NCI-H2029 (cell line): ENCODE measurements at regions not wholly inside any gene's neighbourhood (a gene's known extent, or its start where the extent isn't known, plus 50 kb on each side); places are given as distances from the start of the nearest gene placed in this dataset.

Experiments used
- DNase-seq: peaks from one replicate; lab custom pipeline; 2025; lab: John Stamatoyannopoulos, UW

DNA sequence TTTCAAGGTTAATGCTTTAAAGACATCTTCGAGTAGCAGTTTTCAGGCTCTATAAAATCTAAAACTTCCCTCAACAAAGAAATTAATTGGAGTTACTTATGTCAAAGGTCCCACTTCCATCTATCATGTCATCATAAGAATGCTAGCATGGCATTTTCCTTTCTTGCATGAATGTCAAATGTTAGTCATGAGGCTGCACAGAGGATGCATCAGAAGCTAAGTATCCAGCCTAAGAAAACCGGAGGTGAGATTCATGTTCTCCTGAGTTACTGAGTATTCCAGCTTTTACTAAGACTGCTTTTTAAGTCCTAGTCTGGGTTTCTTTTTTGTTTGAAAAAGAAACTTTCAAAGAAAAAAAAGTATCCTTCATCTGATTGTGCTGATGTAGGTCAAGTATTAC is 130.6 kb upstream of the CDH19 start:
- DNase-seq = no peak

DNA sequence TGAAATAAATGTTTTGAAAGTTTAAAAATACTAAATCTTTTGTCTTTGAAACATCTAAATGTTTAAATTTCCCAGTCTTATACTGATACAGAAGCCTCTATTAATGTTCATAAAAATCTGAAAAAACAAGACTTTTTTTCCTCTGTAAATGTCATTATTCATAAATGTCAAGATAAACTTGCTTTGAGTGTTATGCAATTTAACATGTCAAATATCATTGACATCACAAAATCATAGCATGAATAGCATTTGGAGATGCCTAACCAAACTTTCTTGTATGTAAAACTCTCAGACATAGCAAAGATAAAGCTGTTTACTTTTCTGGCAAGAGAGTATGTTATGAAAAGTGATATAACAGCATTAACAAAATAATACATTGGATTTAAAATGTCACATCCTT is 128.0 kb upstream of the CDH19 start:
- DNase-seq = no peak

DNA sequence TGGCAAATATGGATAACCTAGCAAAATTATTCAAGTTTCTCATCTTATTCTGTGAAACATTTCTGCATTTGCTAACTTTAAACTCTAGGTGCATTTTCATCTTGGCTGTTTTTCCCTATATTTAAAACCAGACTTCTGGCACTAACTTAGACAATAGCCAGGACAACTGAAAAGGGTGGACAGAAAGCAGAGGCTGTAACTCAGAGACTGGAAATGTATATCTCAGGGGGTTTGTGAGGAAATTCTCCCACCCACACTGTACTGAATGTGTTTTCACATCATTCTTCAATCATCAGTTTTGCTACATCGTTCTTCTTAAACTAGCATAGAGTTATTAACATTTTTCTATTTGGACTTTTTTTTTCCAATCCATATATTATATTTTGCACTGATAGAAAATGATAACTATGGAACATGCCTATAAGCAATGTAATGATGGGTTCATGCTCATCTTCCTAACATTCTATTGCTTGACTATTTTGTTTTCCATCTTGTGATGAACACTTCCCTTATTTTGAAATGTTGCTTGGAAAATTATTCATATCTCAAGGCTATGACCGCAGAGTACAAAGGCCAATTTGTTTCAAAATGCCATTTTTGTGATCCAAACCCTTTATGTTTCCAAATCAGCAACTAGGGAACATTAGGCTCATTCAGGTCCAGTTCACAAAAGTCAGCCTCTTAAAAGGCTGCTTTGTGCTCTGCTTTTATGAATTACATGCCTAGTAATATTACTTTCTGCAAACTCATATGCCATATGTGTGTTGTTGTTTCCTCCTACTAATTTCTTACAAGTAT is 125.8 kb upstream of the CDH19 start:
- DNase-seq = no peak

DNA sequence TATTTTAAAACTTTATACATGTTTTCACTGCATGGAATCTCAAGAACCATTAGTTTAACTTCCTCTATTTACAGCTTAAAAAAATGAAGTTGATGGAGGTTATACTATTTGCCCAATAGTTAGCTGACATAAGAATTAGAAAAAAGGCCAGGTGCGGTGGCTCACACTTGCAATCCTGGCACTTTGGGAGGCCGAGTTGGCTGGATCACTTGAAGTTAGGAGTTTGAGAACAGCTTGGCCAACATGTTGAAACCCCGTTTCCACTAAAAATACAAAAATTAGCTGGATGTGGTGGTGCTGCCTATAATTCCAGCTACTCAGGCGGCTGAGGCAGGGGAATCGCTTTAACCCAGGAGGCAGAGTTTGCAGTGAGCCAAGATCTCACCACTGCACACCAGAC is 125.1 kb upstream of the CDH19 start:
- DNase-seq = no peak

DNA sequence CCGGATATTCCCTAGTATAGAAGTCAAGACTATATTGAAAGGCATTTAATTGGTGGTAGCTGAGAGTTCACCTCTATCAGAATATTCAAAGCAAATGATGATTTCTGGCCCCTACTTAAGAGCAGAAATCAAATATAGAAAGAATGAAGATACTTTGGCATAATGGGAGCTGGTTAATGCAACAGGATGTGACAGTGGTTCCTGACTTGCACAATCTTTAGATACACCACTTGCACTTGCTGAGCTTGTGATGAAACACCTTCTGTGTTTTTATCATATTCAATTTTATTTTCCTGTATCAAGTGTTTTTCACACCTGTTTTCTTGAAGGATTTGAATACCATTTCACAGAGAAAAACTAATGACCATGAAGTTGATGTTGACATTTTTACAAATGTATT is 124.1 kb upstream of the CDH19 start:
- DNase-seq = no peak

DNA sequence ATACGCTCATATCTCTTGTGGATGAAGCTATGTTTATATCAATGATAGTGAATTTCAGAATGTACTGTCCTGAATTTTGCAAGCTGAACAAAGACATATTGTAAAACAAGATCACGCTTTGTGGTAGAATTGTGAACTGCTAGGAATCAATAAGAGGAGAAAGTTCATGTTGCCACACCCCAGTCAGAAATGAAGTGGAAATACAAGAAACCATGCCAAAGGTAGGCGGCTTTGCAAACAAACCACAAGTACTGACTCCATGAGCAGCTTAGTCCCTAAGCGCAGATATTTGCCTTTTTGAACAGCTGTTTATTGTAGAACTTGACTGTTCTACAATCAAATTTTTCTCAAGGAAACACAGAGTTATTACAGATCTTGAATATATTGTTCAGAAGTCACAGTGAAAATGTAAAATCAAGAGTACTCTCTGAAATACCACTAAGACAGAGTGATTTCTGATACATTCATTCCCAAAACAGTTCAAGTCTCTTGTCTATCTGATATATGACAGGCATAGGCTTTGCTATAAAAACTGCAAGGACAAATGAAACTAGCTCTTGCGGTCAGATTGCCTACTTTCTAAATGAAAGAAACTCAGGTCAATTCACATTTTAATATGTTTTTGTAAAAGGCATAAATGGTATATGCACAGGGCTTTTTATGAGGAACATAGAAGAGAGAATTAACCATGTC is 120.9 kb upstream of the CDH19 start:
- DNase-seq = no peak

DNA sequence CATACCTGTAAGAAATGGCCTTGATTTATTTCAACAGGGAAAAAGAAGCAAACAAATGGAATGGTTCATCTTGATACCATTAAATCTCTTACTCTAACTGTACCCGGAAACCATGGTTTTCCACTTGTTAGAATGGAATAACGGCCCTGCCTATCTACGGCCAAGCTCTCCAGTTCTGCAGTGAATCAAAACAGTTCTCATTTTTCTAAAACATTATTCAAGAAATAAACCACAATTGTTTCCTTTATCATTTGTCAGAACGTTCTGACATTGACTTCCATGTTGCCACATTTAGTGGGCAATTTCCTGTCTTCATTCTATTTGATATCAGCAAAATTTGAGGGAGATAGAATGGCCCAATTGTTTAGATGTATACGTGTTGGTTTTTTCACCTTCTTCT is 118.8 kb upstream of the CDH19 start:
- DNase-seq = no peak

DNA sequence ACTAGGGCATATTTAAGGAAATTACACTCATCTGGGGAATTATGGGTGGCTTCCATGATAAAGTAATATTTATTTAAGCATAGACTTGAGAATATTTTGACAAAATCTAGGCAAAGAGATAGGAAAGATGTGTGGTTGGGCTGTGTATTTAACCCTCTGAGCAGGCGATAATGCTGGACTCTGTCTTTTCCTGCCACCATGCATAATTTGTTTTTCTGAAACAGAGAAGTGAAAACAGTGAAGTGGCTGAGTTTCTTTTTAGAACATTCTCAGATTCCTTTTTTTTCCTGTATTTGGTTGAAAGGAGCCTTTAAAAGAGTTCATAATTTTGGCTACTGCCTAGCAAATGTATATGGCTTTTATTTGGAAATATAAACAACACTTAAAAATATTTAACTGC is 104.8 kb upstream of the CDH19 start:
- DNase-seq = no peak

DNA sequence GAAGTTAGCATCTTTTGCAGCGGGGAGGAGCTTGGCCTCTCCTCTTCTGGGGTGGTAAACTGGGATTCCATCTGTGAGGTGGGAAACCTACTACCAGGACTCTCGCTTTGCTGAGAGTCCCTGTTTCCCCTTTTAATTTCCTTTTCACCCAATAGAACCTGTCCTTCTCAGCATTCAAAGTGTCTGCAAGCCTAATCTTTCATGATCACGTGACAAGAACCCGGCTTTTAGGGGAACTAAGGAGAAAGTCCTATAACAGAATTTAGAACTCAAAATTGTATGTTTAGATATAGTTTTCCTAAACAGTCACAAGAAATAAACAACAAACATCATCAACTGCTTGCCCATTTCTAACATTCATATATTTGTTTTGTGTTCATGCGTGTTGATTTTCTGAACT is 103.6 kb upstream of the CDH19 start:
- DNase-seq = no peak

DNA sequence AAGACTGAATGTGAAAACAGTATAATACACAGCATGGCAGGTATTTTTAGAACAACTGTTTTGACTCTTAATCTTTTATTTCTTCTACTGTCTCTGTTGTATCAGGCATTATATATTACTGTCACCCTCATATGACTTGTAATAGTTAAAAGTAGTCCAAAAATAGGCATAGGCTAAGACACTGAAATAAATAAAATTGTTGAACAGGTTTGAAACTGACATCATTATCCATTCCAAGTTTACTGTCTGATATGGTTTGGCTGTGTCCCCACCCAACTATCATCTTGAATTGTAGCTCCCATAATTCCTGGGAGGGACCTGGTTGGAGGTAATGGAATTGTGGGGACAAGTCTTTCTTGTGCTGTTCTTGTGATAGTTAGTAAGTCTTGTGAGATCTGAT is 91.4 kb upstream of the CDH19 start:
- DNase-seq = no peak

DNA sequence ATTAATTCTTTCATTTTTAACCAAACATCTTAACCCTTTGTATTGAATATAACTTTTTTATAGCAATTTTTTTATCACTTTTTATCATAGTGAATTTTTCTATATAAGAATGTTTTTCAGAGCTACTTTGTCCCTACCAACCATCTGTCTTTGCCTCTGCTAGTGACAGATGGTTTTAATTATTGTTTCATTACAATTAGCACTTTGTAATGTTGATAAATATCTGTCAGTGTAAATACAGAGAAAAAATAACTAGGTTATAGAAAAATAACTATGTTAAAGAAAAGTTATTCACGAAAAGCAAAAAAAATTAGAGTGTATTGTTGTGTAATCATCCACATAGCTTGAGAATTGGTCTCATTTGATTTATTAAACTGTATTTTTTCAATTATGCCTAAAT is 91.0 kb upstream of the CDH19 start:
- DNase-seq = no peak

DNA sequence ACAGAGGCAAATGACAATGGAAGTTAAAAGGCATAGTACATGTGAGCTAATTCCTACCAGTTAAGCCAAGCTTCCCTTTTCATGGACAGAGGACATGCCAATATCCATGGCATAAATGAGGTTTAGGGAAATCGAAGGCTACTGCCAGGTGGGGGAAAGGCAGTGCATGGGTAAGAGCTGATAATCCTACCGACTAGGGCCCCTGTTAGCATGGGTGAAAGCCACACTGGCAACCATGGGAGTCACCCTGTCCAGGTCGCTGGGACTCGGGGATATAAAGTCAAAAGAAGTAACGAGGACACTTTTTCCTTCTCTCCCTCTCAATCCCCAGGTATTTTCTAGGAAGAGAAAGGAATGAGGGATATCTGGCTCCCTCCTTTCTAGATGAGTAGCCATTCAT is 83.7 kb upstream of the CDH19 start:
- no peak for DNase-seq

DNA sequence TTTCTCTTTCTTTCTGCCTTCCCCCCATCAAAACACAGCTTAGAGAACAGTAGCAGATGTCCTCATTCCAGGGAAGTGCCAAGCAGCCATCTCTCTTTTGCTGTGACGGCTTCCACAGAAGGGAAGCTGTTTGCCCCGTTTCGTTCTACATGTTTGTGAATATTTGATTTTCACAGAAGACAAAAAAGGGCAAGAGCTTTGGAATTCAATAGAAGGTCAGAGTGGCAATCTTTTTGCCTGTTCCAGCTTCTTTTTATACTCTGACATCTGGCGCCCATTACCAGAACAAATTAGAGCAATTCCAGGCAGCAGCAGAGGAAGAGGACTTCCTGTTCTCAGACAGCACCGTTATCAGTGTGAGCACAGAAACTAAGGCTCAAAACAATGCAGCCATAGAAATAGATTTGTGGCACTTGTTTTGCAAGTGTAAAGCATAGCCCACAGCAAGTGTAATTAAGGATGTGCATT is 79.0 kb upstream of the CDH19 start:
- no peak for DNase-seq

DNA sequence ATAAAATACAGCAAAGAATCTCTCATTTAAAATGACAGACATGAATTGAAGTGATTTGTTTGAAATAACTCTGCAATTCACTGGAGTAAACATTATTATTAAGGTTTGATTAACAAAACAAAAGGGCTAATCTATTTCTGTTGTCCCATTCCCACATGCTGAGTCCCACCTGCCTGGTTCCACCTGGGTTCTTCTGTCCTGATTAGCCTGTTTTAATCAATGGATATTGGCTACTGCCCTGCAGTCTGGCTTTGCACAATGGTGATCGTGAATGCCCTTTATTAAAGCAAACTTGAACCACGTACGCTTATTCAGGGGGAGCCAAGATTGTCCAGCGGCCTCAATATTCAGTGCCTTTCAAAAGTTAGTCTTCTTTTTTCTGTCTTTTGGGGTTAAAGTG is 72.8 kb upstream of the CDH19 start:
- DNase-seq = no peak

DNA sequence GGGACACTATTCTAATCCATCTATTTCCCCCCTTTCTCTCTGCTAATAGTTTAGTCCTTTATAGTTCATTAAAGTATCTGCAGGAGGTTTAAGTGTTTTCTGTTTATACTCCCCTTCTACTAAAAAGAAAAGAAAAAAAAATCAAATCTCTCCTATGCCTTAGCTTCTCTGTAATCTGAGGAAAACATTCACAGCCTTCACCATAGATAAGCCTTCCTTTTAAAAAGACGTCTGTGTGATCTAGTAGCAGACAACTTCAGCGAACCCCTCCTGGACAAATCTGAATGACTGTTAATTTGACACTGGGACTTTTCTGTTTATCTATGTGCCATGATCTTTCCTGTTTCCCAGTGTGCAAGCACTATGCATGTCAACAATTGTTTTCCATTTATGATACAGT is 70.4 kb upstream of the CDH19 start:
- no peak for DNase-seq

DNA sequence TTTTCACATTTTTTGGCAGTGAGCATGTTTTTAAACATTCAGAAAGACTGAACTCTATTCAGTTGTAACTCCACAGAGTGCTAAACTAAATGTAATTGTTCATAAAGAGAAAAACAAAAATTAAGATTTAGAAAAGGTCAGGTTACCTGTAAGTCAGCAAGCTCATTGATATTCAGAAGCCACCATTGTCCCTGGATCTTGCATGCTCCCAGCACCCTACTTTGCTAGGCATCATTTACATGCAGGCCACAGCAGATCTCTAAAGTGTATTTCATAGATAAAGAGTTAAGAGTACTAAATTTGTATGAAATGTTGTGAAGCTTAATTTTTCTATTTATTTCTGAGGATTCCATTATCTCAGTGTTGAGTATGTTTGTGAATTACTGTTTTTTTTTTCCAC is 64.8 kb upstream of the CDH19 start:
- no peak for DNase-seq

DNA sequence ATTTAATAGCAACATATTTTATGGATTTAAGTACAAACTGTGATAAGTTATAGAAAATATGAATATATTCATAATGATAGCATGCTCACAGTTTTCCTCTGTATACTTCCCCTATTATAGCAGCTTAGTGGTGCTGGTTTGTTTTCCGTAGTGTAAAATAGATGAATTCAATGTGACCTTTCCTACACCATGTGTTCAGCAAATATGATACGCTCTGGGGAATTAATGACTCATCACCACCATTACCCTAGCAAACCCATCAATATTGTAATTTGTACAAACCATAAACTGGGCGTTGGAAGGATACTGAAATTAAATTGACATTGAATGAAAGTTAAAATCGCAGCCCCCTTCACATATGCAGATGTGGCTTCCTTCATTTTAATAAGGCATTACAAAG is 58.7 kb upstream of the CDH19 start:
- DNase-seq = no peak

DNA sequence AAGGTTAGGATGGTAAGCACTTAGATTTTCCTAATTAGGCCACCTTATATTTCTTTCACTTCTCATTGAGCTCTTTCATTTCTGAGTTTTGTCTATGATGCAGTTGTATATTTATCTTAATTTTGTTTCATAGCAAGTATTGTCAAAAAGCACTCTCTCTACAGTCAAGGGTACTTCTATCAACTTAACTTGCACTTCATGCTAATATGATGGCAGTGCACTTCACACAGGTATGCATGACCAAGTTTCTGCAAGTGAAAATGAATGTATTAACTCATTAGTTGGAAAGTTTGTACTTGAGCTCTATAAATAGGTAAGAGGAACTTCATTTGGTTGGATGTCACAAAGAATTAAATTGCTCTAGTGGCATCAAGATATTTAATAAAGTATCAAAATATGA is 51.5 kb upstream of the CDH19 start:
- no peak for DNase-seq
